Prostate gland (tissue), 2 donors: ENCODE measurements at regions not wholly inside any gene's neighbourhood (a gene's known extent, or its start where the extent isn't known, plus 50 kb on each side); places are given as distances from the start of the nearest gene placed in this dataset.

Experiments used
- POLR2A ChIP-seq: fragments of 450-650 bp; IDR thresholded peaks from one replicate; pipeline ENCODE4 v1.6.1; 2016; ENCODE audit warnings: antibody characterized with exemption, mild to moderate bottlenecking
- TF ChIP-seq, protein P1 (sequence below), 4 experiments: fragments of 200-600 bp in 2 of 4; fragments of 450-650 bp in 2 of 4; sonication (generic) in 2 of 4; IDR thresholded peaks; 1 replicate in 3 of 4; 2 replicates in 1 of 4; pipeline ENCODE4 v1.5.1; 2016 to 2019; ENCODE audit warnings: antibody characterized with exemption in 4 of 4, mild to moderate bottlenecking in 2 of 4, moderate library complexity in 2 of 4

DNA sequence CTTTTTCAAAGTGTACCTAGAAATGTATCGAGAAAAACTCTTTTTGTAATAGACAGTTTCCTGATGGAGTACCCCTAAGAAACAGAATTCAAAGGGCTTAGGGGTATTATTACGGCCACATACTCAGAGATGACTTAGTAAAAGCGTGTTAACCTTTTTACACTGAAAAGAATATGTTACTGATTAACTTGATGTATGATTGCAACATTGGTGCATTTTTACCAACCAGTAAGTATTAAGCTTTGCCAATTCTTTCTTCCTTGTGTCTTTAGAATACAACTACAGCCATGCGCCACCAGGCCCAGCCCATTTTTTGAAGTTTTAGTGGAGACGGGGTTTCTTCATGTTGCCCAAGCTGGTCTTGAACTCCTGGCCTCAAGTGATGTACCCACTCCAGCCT is 1997.0 kb upstream of the LRRTM1 start:
- TF ChIP-seq, protein P1, sequence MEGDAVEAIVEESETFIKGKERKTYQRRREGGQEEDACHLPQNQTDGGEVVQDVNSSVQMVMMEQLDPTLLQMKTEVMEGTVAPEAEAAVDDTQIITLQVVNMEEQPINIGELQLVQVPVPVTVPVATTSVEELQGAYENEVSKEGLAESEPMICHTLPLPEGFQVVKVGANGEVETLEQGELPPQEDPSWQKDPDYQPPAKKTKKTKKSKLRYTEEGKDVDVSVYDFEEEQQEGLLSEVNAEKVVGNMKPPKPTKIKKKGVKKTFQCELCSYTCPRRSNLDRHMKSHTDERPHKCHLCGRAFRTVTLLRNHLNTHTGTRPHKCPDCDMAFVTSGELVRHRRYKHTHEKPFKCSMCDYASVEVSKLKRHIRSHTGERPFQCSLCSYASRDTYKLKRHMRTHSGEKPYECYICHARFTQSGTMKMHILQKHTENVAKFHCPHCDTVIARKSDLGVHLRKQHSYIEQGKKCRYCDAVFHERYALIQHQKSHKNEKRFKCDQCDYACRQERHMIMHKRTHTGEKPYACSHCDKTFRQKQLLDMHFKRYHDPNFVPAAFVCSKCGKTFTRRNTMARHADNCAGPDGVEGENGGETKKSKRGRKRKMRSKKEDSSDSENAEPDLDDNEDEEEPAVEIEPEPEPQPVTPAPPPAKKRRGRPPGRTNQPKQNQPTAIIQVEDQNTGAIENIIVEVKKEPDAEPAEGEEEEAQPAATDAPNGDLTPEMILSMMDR (IDR thresholded peaks at IDR 0.05): no peak
- TF ChIP-seq POLR2A: no peak
